ENCODE measurements at regions not wholly inside any gene's neighbourhood (a gene's known extent, or its start where the extent isn't known, plus 50 kb on each side); places are given as distances from the start of the nearest gene placed in this dataset.
A peak's percentile ranks its signal among the peaks of the same experiment; 100 is the strongest.

GRCh38 chr7:30225863-30226613, 58.4 kb upstream of the ZNRF2 start:
- peak; percentile 96 for ATAC-seq (ENCODE audit: low FRiP score)
- TF ChIP-seq, protein P1, sequence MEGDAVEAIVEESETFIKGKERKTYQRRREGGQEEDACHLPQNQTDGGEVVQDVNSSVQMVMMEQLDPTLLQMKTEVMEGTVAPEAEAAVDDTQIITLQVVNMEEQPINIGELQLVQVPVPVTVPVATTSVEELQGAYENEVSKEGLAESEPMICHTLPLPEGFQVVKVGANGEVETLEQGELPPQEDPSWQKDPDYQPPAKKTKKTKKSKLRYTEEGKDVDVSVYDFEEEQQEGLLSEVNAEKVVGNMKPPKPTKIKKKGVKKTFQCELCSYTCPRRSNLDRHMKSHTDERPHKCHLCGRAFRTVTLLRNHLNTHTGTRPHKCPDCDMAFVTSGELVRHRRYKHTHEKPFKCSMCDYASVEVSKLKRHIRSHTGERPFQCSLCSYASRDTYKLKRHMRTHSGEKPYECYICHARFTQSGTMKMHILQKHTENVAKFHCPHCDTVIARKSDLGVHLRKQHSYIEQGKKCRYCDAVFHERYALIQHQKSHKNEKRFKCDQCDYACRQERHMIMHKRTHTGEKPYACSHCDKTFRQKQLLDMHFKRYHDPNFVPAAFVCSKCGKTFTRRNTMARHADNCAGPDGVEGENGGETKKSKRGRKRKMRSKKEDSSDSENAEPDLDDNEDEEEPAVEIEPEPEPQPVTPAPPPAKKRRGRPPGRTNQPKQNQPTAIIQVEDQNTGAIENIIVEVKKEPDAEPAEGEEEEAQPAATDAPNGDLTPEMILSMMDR (IDR thresholded peaks at IDR 0.05) = no peak

GRCh38 chr7:30226614-30227268, 57.7 kb upstream of the ZNRF2 start:
- no peak for ATAC-seq (ENCODE audit: low FRiP score)

More at GRCh38 chr7:30225863-30226613, 58.4 kb upstream of the ZNRF2 start:
- no peak for DNase-seq (ENCODE audit: low spot score)

DNA sequence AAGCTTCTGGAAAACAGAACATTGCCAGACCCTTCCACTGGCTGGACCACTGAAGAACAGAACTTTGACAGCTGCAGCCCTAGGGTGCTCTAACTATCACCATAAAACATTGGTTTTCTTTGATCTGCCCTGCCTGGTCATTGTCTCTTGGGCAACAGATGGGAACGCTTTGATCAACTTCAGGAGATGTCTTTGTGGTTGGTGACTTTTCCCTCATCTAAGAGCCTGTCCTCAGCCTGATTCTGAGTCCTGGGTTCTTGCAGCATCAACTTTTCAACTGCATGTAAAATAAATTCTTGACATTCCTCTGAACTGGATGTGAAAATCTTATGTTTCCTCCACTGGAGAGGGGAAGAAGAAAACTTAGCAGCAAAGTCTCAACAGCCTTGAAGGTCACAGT, 53.1 kb upstream of the ZNRF2 start:
- TF ChIP-seq, protein P1 (IDR thresholded peaks at IDR 0.05) = no peak
- DNase-seq (ENCODE audit: low spot score) (no peak), ATAC-seq (ENCODE audit: low FRiP score) (no peak)

More at GRCh38 chr7:30226614-30227268, 57.7 kb upstream of the ZNRF2 start:
- DNase-seq (ENCODE audit: low spot score) = no peak
- TF ChIP-seq, protein P1 (IDR thresholded peaks at IDR 0.05) = no peak

- TF ChIP-seq, protein P1 (IDR thresholded peaks at IDR 0.05) = no peak
- DNase-seq (ENCODE audit: low spot score) = no peak
- ATAC-seq (ENCODE audit: low FRiP score) = no peak
Observed at GRCh38 chr7:30232391-30232790, 52.0 kb upstream of the ZNRF2 start.
